GM20000 (cell line): ENCODE measurements at regions not wholly inside any gene's neighbourhood (a gene's known extent, or its start where the extent isn't known, plus 50 kb on each side); places are given as distances from the start of the nearest gene placed in this dataset.

Experiments used
- DNase-seq: peaks from one replicate; pipeline ENCODE4 v3.0.0; 2012; ENCODE audit warnings: low spot score
- CTCF ChIP-seq: IDR thresholded peaks from 2 replicates; pipeline ENCODE4 v1.5.1; 2012; ENCODE audit warnings: mild to moderate bottlenecking, control low read depth; ENCODE audit errors: extremely low read depth, missing control alignments

- no peak for DNase-seq
- TF ChIP-seq CTCF, result no peak
Observed at GRCh38 chr11:70548976-70549375, 150.6 kb downstream of the CTTN start.

DNA sequence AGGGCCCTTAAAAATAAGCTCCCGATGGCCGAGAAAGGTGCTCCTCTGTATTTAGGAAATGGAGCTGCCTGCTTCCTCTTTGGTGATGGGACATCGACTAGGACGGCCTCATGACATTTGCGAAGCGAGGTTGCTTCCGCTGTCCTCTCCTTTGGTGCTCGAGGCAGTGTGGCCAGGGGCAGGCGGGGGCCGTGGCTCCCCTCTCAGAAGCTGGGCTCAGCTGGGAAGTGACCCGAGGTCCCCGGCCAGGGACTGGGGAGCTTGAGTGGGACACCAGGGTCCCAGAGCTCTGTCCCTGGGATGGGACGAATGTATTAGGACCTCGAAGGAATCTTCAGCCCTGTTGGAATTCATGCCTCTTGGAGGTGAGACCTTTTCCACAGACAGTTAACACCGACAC lies 151.1 kb downstream of the CTTN start:
- DNase-seq, result no peak
- TF ChIP-seq CTCF, result no peak

DNA sequence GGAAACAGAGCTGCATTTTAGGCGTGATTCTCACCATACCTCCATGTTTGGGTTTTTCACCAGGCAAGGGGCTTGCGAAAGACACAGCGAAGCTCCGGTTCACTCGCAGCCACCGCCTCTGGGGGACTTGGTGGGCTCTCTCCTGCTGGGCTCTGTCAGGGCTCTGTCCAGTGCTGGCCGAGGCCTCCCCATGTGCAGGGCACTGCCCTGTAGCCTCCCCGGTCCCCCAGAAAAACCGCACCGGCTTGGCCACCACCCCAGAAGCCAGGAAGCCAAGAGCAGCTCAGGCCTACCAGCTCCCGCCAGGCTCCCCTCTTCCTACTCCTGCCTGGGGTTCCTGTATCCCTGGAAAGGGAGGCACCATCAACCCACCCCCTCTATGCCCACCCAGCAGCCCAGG lies 151.5 kb downstream of the CTTN start:
- no peak for DNase-seq
- no peak for TF ChIP-seq CTCF

DNA sequence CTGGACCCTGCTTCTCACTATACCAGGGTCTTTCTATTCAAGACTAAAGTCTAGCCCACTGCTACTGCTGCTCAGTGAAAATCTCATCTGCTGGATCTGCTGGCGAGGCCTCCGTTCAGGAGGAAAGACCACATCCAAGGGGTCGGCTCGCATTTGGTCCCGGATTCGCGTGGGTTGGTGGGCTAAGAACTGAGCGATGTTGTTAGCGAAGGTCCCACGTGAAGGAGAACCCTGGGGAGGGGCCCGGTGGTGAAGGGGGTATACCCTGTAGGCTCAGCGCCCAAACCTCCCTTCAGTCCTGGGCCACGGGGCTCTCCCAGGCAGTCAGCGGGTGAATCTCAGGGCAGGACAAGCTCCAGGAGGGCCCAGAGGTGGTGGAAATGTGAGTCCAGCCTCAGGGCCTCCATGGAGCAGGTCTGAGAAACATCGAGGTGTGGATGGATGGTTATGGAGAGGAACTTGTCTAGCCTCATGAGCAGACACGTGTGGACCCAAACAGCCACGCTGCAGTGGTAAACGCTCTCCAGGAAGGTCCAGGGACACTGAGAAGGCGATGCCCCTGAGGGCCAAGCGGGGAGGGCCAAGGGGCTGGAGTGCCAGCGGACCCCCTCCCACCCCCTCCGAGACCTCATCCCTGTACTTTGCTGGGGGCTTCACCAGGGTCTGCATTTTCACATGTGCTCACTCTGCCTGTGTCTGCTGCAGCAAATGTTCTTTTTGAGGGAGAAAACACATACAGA lies 152.3 kb downstream of the CTTN start:
- DNase-seq, result no peak
- no peak for TF ChIP-seq CTCF

DNA sequence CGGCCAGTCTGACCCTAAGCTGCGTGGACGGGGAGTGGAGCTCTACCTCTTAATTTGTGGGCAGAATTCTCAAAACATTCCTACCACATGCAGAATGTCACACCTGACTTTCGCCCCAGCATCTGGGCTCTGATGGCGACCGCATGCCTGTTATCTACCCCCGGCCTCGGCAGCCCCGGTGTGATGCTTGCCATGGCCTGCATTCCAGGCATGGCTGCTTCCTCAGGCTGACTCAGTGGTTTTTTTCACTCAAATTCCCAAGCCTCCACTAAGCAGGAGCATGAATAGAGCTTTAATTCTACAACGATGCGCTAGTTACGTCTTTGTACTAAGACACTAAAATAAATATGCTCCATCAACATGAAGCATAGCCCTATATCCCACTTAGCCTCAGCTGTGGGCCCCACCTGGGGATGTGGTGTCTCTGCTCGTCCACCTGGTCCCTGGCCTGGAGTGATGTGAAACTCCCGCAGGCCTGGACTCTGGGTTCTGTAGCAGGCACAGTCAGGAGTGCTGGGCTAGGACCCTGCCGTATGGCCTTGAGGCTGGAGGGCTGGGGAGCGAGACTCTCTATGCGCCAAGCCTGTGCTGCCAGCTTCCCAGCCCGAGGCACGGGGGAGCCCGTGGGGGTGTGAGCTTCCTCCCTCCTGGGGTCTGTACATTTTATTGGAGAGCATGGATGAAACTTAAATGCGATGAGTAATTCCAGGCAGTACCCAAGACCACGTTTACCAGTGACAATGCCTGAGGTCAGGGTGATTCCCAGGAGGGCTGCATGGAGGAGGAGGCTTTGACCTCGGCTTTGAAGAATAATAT lies 153.2 kb downstream of the CTTN start:
- DNase-seq, result no peak
- TF ChIP-seq CTCF, result no peak

DNA sequence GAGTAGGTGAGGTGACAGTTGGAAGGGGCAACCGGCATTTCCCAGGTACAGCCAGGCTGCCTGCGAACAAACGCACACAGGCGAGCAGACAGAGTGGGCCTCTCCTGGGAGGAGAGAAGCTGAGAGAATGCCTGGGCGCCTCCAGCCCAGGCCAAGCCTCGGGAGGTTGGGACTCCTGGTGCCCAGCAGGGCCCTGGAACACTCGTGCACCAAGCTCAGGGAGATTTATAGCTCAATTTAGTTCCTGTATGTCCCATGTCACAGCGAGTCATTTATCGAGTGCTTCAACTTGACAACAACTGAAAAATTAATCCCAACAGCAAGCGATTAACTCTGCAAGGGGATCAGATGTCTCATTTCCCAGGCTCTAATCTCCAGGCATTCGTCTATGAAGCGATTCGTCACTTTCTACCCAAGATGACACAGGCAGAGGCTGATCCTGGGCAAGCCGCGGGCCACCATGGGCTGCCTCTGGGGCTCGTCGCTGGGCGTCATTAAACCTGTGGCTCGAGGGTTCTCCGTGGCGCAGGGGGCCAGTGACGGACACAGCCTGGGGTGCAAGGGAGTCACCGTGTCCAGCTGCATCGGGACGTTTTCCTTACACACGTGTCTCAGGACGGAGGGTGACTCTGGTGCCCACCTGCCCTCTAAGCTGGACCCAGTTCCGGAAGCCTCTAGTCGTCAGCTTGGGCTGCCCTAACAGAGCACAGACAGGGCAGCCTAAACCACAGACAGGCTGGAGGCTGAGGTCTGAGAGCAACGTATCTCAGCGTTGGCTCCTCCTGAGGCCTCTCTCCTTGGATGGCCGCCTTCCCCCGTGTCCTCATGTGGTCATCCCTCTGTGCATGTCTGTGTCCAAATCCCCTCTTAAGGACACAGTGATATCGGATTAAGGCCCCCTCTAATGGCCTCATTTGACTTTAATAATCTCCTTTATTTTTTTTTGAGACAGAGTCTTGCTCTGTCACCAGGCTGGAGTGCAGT lies 154.1 kb downstream of the CTTN start:
- DNase-seq, result no peak
- TF ChIP-seq CTCF, result no peak
